GM12878 (cell line): ENCODE measurements at regions not wholly inside any gene's neighbourhood (a gene's known extent, or its start where the extent isn't known, plus 50 kb on each side); places are given as distances from the start of the nearest gene placed in this dataset.

Source experiments
- ATAC-seq: fragments of 200-7000 bp; cut with Tn5 transposase; 3 replicates; pipeline ENCODE4 v1.9.1; 2020; ENCODE audit warnings: mild to moderate bottlenecking, moderate library complexity
- BruUV-seq: library from RNA; stranded (reverse); fragments of 400-500 nt; replicated peaks from 2 replicates; lab custom pipeline; 2021; lab: Mats Ljungman, UMichigan
- CTCF ChIA-PET: fragments of 300-600 bp; sonication (Branson Sonifier 250); formaldehyde crosslinking; extraction: SDS; loops from one replicate; lab custom pipeline; 2021; ENCODE audit warnings: inconsistent platforms; lab: Yijun Ruan, JAX
- POLR2A ChIA-PET: fragments of 350-600 bp; formaldehyde crosslinking; extraction: SDS; loops from one replicate; lab custom pipeline; 2021; ENCODE audit warnings: inconsistent platforms; lab: Charles Lee
- RAD21 ChIA-PET: fragments of 300-600 bp; sonication (Branson Sonifier 250); formaldehyde crosslinking; loops from one replicate; lab custom pipeline; 2023; ENCODE audit warnings: antibody characterized with exemption; ENCODE audit not compliant: unreplicated experiment; lab: Charles Lee
- SMC1A ChIA-PET: fragments of 300-600 bp; sonication (Branson Sonifier 250); formaldehyde crosslinking; loops from one replicate; lab custom pipeline; 2023; ENCODE audit not compliant: unreplicated experiment, uncharacterized antibody; lab: Charles Lee
- DNase-seq: peaks from one replicate; pipeline ENCODE4 v3.0.0-alpha.2; 2011; ENCODE audit warnings: low read depth, low spot score
- FAIRE-seq: peaks from 3 replicates; lab custom pipeline; 2011; peaks lifted over from hg19 to GRCh38; lab: Jason Lieb, UNC
- H2AFZ ChIP-seq: 2 replicates; pipeline ENCODE4 v1.6.0; 2011; ENCODE audit warnings: low read depth, low read length, control low read depth; ENCODE audit not compliant: control insufficient read depth
- H3K27ac ChIP-seq: 2 replicates; pipeline ENCODE4 v1.5.1; 2011; ENCODE audit warnings: control low read depth; ENCODE audit not compliant: control insufficient read depth, insufficient read depth
- H3K27me3 ChIP-seq, 2 experiments: replicated peaks in 1 of 2; 2 replicates each; pipeline versions ENCODE4 v1.6.0 to v1.6.1; 2011; ENCODE audit warnings: low read length in 1 of 2; ENCODE audit not compliant: control insufficient read depth in 2 of 2, insufficient read depth in 2 of 2
- H3K36me3 ChIP-seq, 2 experiments: 2 replicates each; pipeline ENCODE4 v1.5.1; 2011; ENCODE audit warnings: low read length in 1 of 2; ENCODE audit not compliant: control insufficient read depth in 2 of 2, insufficient read depth in 2 of 2
- H3K4me1 ChIP-seq: 2 replicates; pipeline ENCODE4 v1.6.1; 2011; ENCODE audit warnings: mild to moderate bottlenecking, low read length, moderate library complexity, mixed read lengths; ENCODE audit not compliant: control insufficient read depth, insufficient read depth
- H3K4me2 ChIP-seq: 2 replicates; pipeline ENCODE4 v1.6.0; 2011; ENCODE audit warnings: control low read depth; ENCODE audit not compliant: control insufficient read depth, insufficient read depth
- H3K4me3 ChIP-seq: fragments of 200-600 bp; sonication (generic); 2 replicates; pipeline ENCODE4 v1.5.1; 2016
- H3K79me2 ChIP-seq: 2 replicates; pipeline ENCODE4 v1.6.0; 2011; ENCODE audit warnings: low read length; ENCODE audit not compliant: control insufficient read depth, insufficient read depth
- H3K9ac ChIP-seq: 2 replicates; pipeline ENCODE4 v1.8.0; 2011; ENCODE audit warnings: low read length, control low read depth, mixed read lengths; ENCODE audit not compliant: control insufficient read depth, insufficient read depth
- H3K9me3 ChIP-seq: replicated peaks from 3 replicates; pipeline ENCODE4 v1.5.1; 2011; ENCODE audit warnings: mild to moderate bottlenecking, low read length; ENCODE audit not compliant: control insufficient read depth, insufficient read depth
- H4K20me1 ChIP-seq: 2 replicates; pipeline ENCODE4 v1.6.0; 2011; ENCODE audit not compliant: control insufficient read depth, insufficient read depth
- NFYB ChIP-seq: IDR thresholded peaks from 2 replicates; pipeline ENCODE4 v1.6.1; 2011; ENCODE audit warnings: low read depth, mild to moderate bottlenecking, low read length, improper control_type of control experiment, moderate library complexity; ENCODE audit not compliant: insufficient read depth
- SMAD1 ChIP-seq: fragments of 450-650 bp; IDR thresholded peaks from 2 replicates; pipeline ENCODE4 v1.6.1; 2018; ENCODE audit warnings: mild to moderate bottlenecking, low read depth; ENCODE audit not compliant: partially characterized antibody
- STAT3 ChIP-seq: IDR thresholded peaks from 2 replicates; pipeline ENCODE4 v1.6.1; 2011; ENCODE audit warnings: low read depth, low read length, improper control_type of control experiment
- ZZZ3 ChIP-seq: IDR thresholded peaks from 2 replicates; pipeline ENCODE4 v1.6.1; 2011; ENCODE audit warnings: low read depth; ENCODE audit not compliant: control insufficient read depth, insufficient read length
- in situ Hi-C: fragments of 300-500 bp; cut with MboI; formaldehyde crosslinking; loops from 9 replicates; pipeline ENCODE4 v1.14.3; 2018; ENCODE audit warnings: mixed read lengths
- intact Hi-C: fragments of 100-400 bp; cut with micrococcal nuclease; formaldehyde crosslinking; loops from one replicate; pipeline ENCODE4 v1.14.2; 2022; ENCODE audit not compliant: unreplicated experiment
- TF ChIP-seq, protein P1 (sequence below): fragments of 450-650 bp; IDR thresholded peaks from 2 replicates; pipeline ENCODE4 v1.6.1; 2017; ENCODE audit warnings: antibody characterized with exemption, mild to moderate bottlenecking, moderate library complexity
- TF ChIP-seq, protein P2 (sequence below): fragments of 150-350 bp; IDR thresholded peaks from 2 replicates; pipeline ENCODE4 v1.6.1; 2014; ENCODE audit warnings: mild to moderate bottlenecking, low read depth, low read length
- TF ChIP-seq, protein P3 (sequence below): fragments of 450-650 bp; formaldehyde crosslinking; IDR thresholded peaks from 2 replicates; pipeline ENCODE4 v1.4.0; 2022; ENCODE audit warnings: mild to moderate bottlenecking, moderate library complexity
- TF ChIP-seq, protein P4 (sequence below): fragments of 450-650 bp; IDR thresholded peaks from 2 replicates; pipeline ENCODE4 v1.6.1; 2017; ENCODE audit warnings: mild to moderate bottlenecking, low read depth, inconsistent platforms; ENCODE audit not compliant: poor library complexity, severe bottlenecking
- TF ChIP-seq, protein P5 (sequence below): fragments of 450-650 bp; IDR thresholded peaks from 2 replicates; pipeline ENCODE4 v1.6.1; 2017; ENCODE audit warnings: mild to moderate bottlenecking, moderate library complexity

DNA sequence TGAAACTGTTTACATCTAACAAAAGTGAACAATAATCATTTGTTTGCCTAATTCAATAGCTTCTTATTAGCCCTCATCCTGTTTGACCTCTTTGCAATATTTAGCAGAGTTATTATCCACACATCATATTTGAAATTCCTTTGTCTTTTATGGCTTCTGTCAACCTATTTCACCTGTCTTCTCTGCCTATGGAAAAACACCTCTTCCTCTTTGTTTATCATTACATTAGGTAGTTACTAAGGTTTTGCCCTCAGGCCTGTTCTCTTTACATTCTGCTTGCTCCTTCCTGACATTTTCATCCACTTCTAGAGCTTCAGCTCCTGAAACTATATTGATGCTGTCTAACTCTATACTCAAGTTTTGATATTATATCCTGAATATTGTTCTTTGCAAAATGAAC lies 183.0 kb downstream of the SUCNR1 start:
- ChIA-PET CTCF (interaction anchor here (0.6 to 1.5 kb wide), 4 partner anchors 16 to 127 kb away, joined by 3 to 5 read pairs (median 4); no protein-coding TSS in a partner anchor), SMC1A (interaction anchor here (0.8 to 1.4 kb wide), 5 partner anchors 9 to 435 kb away, joined by 3 to 4 read pairs (median 3); no protein-coding TSS in a partner anchor), POLR2A (no interaction called here), RAD21 (no interaction called here)
- Histone ChIP-seq H3K36me3 (no peaks in the 10 kb centered on the region), H3K27ac (no peak overlapping the region), H3K4me3 (no peak overlapping the region), H3K4me2 (no peak overlapping the region), H3K9me3 (no peaks in the 10 kb centered on the region), H3K9ac (no peak overlapping the region), H4K20me1 (no peaks in the 10 kb centered on the region), H3K27me3 (no peaks in the 10 kb centered on the region), H3K4me1 (peaks cover 4% of the 10 kb centered on the region), H2AFZ (no peak overlapping the region), H3K79me2 (no peaks in the 10 kb centered on the region)
- no peak for ATAC-seq
- no peak for FAIRE-seq
- intact Hi-C loops (no loop called here), in situ Hi-C loops (no loop called here)
- DNase-seq: no peak
- no TSS peak for BruUV-seq
- TF ChIP-seq, protein P1, sequence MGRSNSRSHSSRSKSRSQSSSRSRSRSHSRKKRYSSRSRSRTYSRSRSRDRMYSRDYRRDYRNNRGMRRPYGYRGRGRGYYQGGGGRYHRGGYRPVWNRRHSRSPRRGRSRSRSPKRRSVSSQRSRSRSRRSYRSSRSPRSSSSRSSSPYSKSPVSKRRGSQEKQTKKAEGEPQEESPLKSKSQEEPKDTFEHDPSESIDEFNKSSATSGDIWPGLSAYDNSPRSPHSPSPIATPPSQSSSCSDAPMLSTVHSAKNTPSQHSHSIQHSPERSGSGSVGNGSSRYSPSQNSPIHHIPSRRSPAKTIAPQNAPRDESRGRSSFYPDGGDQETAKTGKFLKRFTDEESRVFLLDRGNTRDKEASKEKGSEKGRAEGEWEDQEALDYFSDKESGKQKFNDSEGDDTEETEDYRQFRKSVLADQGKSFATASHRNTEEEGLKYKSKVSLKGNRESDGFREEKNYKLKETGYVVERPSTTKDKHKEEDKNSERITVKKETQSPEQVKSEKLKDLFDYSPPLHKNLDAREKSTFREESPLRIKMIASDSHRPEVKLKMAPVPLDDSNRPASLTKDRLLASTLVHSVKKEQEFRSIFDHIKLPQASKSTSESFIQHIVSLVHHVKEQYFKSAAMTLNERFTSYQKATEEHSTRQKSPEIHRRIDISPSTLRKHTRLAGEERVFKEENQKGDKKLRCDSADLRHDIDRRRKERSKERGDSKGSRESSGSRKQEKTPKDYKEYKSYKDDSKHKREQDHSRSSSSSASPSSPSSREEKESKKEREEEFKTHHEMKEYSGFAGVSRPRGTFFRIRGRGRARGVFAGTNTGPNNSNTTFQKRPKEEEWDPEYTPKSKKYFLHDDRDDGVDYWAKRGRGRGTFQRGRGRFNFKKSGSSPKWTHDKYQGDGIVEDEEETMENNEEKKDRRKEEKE: no peak
- TF ChIP-seq, protein P2, sequence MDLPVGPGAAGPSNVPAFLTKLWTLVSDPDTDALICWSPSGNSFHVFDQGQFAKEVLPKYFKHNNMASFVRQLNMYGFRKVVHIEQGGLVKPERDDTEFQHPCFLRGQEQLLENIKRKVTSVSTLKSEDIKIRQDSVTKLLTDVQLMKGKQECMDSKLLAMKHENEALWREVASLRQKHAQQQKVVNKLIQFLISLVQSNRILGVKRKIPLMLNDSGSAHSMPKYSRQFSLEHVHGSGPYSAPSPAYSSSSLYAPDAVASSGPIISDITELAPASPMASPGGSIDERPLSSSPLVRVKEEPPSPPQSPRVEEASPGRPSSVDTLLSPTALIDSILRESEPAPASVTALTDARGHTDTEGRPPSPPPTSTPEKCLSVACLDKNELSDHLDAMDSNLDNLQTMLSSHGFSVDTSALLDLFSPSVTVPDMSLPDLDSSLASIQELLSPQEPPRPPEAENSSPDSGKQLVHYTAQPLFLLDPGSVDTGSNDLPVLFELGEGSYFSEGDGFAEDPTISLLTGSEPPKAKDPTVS: no peak
- TF ChIP-seq SMAD1 (no peak), STAT3 (no peak), ZZZ3 (no peak), NFYB (no peak)
- TF ChIP-seq, protein P3, sequence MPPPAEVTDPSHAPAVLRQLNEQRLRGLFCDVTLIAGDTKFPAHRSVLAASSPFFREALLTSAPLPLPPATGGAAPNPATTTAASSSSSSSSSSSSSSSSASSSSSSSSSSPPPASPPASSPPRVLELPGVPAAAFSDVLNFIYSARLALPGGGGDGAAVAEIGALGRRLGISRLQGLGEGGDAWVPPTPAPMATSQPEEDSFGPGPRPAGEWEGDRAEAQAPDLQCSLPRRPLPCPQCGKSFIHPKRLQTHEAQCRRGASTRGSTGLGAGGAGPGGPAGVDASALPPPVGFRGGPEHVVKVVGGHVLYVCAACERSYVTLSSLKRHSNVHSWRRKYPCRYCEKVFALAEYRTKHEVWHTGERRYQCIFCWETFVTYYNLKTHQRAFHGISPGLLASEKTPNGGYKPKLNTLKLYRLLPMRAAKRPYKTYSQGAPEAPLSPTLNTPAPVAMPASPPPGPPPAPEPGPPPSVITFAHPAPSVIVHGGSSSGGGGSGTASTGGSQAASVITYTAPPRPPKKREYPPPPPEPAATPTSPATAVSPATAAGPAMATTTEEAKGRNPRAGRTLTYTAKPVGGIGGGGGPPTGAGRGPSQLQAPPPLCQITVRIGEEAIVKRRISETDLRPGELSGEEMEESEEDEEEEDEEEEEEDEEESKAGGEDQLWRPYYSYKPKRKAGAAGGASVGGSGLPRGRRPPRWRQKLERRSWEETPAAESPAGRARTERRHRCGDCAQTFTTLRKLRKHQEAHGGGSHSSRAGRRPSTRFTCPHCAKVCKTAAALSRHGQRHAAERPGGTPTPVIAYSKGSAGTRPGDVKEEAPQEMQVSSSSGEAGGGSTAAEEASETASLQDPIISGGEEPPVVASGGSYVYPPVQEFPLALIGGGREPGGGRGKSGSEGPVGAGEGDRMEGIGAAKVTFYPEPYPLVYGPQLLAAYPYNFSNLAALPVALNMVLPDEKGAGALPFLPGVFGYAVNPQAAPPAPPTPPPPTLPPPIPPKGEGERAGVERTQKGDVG (CRISPR knock-in tag): no peak
- TF ChIP-seq, protein P4, sequence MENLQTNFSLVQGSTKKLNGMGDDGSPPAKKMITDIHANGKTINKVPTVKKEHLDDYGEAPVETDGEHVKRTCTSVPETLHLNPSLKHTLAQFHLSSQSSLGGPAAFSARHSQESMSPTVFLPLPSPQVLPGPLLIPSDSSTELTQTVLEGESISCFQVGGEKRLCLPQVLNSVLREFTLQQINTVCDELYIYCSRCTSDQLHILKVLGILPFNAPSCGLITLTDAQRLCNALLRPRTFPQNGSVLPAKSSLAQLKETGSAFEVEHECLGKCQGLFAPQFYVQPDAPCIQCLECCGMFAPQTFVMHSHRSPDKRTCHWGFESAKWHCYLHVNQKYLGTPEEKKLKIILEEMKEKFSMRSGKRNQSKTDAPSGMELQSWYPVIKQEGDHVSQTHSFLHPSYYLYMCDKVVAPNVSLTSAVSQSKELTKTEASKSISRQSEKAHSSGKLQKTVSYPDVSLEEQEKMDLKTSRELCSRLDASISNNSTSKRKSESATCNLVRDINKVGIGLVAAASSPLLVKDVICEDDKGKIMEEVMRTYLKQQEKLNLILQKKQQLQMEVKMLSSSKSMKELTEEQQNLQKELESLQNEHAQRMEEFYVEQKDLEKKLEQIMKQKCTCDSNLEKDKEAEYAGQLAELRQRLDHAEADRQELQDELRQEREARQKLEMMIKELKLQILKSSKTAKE: no peak
- TF ChIP-seq, protein P5, sequence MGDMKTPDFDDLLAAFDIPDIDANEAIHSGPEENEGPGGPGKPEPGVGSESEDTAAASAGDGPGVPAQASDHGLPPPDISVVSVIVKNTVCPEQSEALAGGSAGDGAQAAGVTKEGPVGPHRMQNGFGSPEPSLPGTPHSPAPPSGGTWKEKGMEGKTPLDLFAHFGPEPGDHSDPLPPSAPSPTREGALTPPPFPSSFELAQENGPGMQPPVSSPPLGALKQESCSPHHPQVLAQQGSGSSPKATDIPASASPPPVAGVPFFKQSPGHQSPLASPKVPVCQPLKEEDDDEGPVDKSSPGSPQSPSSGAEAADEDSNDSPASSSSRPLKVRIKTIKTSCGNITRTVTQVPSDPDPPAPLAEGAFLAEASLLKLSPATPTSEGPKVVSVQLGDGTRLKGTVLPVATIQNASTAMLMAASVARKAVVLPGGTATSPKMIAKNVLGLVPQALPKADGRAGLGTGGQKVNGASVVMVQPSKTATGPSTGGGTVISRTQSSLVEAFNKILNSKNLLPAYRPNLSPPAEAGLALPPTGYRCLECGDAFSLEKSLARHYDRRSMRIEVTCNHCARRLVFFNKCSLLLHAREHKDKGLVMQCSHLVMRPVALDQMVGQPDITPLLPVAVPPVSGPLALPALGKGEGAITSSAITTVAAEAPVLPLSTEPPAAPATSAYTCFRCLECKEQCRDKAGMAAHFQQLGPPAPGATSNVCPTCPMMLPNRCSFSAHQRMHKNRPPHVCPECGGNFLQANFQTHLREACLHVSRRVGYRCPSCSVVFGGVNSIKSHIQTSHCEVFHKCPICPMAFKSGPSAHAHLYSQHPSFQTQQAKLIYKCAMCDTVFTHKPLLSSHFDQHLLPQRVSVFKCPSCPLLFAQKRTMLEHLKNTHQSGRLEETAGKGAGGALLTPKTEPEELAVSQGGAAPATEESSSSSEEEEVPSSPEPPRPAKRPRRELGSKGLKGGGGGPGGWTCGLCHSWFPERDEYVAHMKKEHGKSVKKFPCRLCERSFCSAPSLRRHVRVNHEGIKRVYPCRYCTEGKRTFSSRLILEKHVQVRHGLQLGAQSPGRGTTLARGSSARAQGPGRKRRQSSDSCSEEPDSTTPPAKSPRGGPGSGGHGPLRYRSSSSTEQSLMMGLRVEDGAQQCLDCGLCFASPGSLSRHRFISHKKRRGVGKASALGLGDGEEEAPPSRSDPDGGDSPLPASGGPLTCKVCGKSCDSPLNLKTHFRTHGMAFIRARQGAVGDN: no peak
